HL-60/S4 treated with retinoic acid at 250 ng/mL for 4 days and 3 days (cell line): ENCODE measurements at regions not wholly inside any gene's neighbourhood (a gene's known extent, or its start where the extent isn't known, plus 50 kb on each side); places are given as distances from the start of the nearest gene placed in this dataset.

Source experiments
- in situ Hi-C: fragments of 300-500 bp; cut with MboI; formaldehyde crosslinking; loops from 2 replicates; pipeline ENCODE4 v1.7.0; 2022; ENCODE audit warnings: low sequenced_read_pairs

GRCh38 chr3:177524742-177525141 lies 327.5 kb upstream of the TBL1XR1 start:
- in situ Hi-C loops = no loop called here

GRCh38 chr3:177525414-177525813 lies 328.1 kb upstream of the TBL1XR1 start:
- in situ Hi-C loops = no loop called here

GRCh38 chr3:177525987-177526712 lies 328.9 kb upstream of the TBL1XR1 start:
- in situ Hi-C loops = no loop called here

- in situ Hi-C loops = no loop called here
Measured at GRCh38 chr3:177527182-177527581, 329.9 kb upstream of the TBL1XR1 start.

- in situ Hi-C loops = no loop called here
Measured at GRCh38 chr3:177528306-177529070, 331.2 kb upstream of the TBL1XR1 start.

- in situ Hi-C loops = no loop called here
Measured at GRCh38 chr3:177529071-177529550, 331.8 kb upstream of the TBL1XR1 start.

- in situ Hi-C loops = no loop called here
Measured at GRCh38 chr3:177529716-177530335, 332.5 kb upstream of the TBL1XR1 start.

- in situ Hi-C loops = no loop called here
Measured at GRCh38 chr3:177530908-177531307, 333.6 kb upstream of the TBL1XR1 start.

GRCh38 chr3:177536873-177537272 lies 339.6 kb upstream of the TBL1XR1 start:
- in situ Hi-C loops = no loop called here

- in situ Hi-C loops = no loop called here
Measured at GRCh38 chr3:177537612-177538011, 340.3 kb upstream of the TBL1XR1 start.

GRCh38 chr3:177538048-177538749 lies 340.9 kb upstream of the TBL1XR1 start:
- in situ Hi-C loops = no loop called here

- in situ Hi-C loops = no loop called here
Measured at GRCh38 chr3:177538750-177539730, 341.8 kb upstream of the TBL1XR1 start.

- in situ Hi-C loops = no loop called here
Measured at GRCh38 chr3:177541541-177541940, 344.3 kb upstream of the TBL1XR1 start.

GRCh38 chr3:177545964-177546363 lies 348.7 kb upstream of the TBL1XR1 start:
- in situ Hi-C loops = no loop called here

GRCh38 chr3:177547711-177548350 lies 350.5 kb upstream of the TBL1XR1 start:
- in situ Hi-C loops = no loop called here

GRCh38 chr3:177550667-177551066 lies 353.4 kb upstream of the TBL1XR1 start:
- in situ Hi-C loops = no loop called here

- in situ Hi-C loops = no loop called here
Measured at GRCh38 chr3:177551431-177551836, 354.2 kb upstream of the TBL1XR1 start.

GRCh38 chr3:177552051-177552450 lies 354.8 kb upstream of the TBL1XR1 start:
- in situ Hi-C loops = no loop called here

- in situ Hi-C loops = no loop called here
Measured at GRCh38 chr3:177553012-177553411, 355.7 kb upstream of the TBL1XR1 start.
